ENCODE measurements at regions not wholly inside any gene's neighbourhood (a gene's known extent, or its start where the extent isn't known, plus 50 kb on each side); places are given as distances from the start of the nearest gene placed in this dataset.

- peaks cover 22% of the 10 kb centered on the region for H3K36me3 Mint-ChIP-seq (ENCODE audit: low read depth)
- Histone ChIP-seq H3K36me3 (ENCODE audit: insufficient read depth) (0 out of 2 replicates have a peak, but pooled peaks cover 4% of the 10 kb centered on the region), H3K79me2 (replicated peaks; ENCODE audit: insufficient read depth) (no peaks in the 10 kb centered on the region), H3K4me2 (no peak overlapping the region), H3F3A (replicated peaks; ENCODE audit: low read depth) (no peaks in the 10 kb centered on the region), H3K27ac (ENCODE audit: low read depth) (no peak overlapping the region), H3K4me1 (ENCODE audit: insufficient read depth) (no peaks in the 10 kb centered on the region), H3K4me3 (no peak overlapping the region), H3K27me3 (ENCODE audit: insufficient read depth) (no peaks in the 10 kb centered on the region), H2AFZ (no peak overlapping the region), H3K9me2 (ENCODE audit: insufficient read depth) (0 out of 2 replicates have a peak, but pooled peaks cover 5% of the 10 kb centered on the region), H4K20me1 (replicated peaks; ENCODE audit: insufficient read depth) (no peaks in the 10 kb centered on the region)
- TF ChIP-seq CTCF (conservative IDR thresholded peaks at IDR 0.05; ENCODE audit: low read depth in 2 of 2) (no peak), NANOG (IDR thresholded peaks at IDR 0.05; ENCODE audit: borderline replicate concordance) (no peak), ZNF114 (CRISPR knock-in tag; IDR thresholded peaks at IDR 0.05) (no peak), ZNF331 (CRISPR knock-in tag; IDR thresholded peaks at IDR 0.05; ENCODE audit: low read depth) (no peak), ZNF462 (CRISPR knock-in tag; IDR thresholded peaks at IDR 0.05) (no peak)
- ATAC-seq (no peak), DNase-seq (ENCODE audit: low spot score) (no peak)
- H3K4me1 Mint-ChIP-seq, result peaks cover 6% of the 10 kb centered on the region; the same call in 2 of the 3 replicates
- H3K27ac Mint-ChIP-seq, result no peak overlapping the region
- H3K4me3 Mint-ChIP-seq, result no peak overlapping the region
- peaks cover 5% of the 10 kb centered on the region for H3K27me3 Mint-ChIP-seq (ENCODE audit: insufficient read depth, low read depth, poor library complexity)
- H3K9me3 Mint-ChIP-seq, result peaks cover 21% of the 10 kb centered on the region
Measured at GRCh38 chr3:95154766-95155165, 1091.9 kb downstream of the NSUN3 start.

Measured in GM23338 (cell line).